ENCODE measurements at regions not wholly inside any gene's neighbourhood (a gene's known extent, or its start where the extent isn't known, plus 50 kb on each side); places are given as distances from the start of the nearest gene placed in this dataset.

- no peak for DNase-seq
Measured at GRCh38 chr7:124130-124949, 68.0 kb upstream of the FAM20C start.

- no peak for DNase-seq
Measured at GRCh38 chr7:125061-125475, 67.3 kb upstream of the FAM20C start.

- no peak for DNase-seq
Measured at GRCh38 chr7:125661-126060, 66.7 kb upstream of the FAM20C start.

- DNase-seq, result no peak
Measured at GRCh38 chr7:126368-126767, 66.0 kb upstream of the FAM20C start.

GRCh38 chr7:127064-127598, 65.2 kb upstream of the FAM20C start:
- DNase-seq, result no peak

GRCh38 chr7:128171-129080, 63.9 kb upstream of the FAM20C start:
- DNase-seq, result no peak

GRCh38 chr7:129366-130221, 62.8 kb upstream of the FAM20C start:
- DNase-seq, result no peak

GRCh38 chr7:130222-130572, 62.2 kb upstream of the FAM20C start:
- DNase-seq, result no peak

GRCh38 chr7:130875-131780, 61.2 kb upstream of the FAM20C start:
- DNase-seq, result no peak

- no peak for DNase-seq
Measured at GRCh38 chr7:131781-132482, 60.4 kb upstream of the FAM20C start.

GRCh38 chr7:132899-133298, 59.5 kb upstream of the FAM20C start:
- no peak for DNase-seq

- DNase-seq, result no peak
Measured at GRCh38 chr7:133470-133869, 58.9 kb upstream of the FAM20C start.

GRCh38 chr7:134029-134428, 58.3 kb upstream of the FAM20C start:
- DNase-seq, result no peak

- DNase-seq, result no peak
Measured at GRCh38 chr7:134561-135256, 57.7 kb upstream of the FAM20C start.

GRCh38 chr7:135257-135653, 57.1 kb upstream of the FAM20C start:
- DNase-seq, result no peak

GRCh38 chr7:135731-136645, 56.4 kb upstream of the FAM20C start:
- no peak for DNase-seq

GRCh38 chr7:137094-137891, 55.1 kb upstream of the FAM20C start:
- DNase-seq, result no peak

- DNase-seq, result no peak
Measured at GRCh38 chr7:139131-139530, 53.2 kb upstream of the FAM20C start.
